ENCODE measurements at regions not wholly inside any gene's neighbourhood (a gene's known extent, or its start where the extent isn't known, plus 50 kb on each side); places are given as distances from the start of the nearest gene placed in this dataset.

DNA sequence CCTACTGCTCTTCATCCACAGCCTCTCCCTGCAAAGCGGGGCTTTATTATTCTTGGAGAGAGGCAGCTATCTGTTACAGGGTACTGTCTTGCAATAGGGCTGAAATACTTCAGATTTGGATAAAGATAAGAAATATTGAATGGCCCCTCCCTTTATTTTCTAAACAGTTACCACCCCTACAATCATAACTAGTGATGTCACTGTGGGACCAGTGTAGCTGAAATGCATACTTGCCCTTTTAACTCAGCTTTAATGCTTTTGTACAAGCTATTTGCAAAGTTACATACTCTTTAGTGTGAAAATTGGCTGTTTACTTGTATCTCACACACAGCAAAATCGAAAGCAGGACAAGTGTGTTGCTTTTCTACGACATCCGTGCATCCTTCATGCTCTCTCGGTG, 261.7 kb upstream of the GATB start:
- TF ChIP-seq FOXP2 (optimal IDR thresholded peaks at IDR 0.05; ENCODE audit: borderline replicate concordance, extremely low read depth, extremely low read length, insufficient read depth) (no peak), POLR2AphosphoS5 (IDR thresholded peaks at IDR 0.05; ENCODE audit: low read depth, low read length) (no peak), SIN3A (IDR thresholded peaks at IDR 0.05; ENCODE audit: borderline replicate concordance, insufficient read depth, low read length) (no peak), TAF1 (IDR thresholded peaks at IDR 0.05; ENCODE audit: borderline replicate concordance, insufficient read depth, low read length) (no peak)
- TF ChIP-seq, protein P1, sequence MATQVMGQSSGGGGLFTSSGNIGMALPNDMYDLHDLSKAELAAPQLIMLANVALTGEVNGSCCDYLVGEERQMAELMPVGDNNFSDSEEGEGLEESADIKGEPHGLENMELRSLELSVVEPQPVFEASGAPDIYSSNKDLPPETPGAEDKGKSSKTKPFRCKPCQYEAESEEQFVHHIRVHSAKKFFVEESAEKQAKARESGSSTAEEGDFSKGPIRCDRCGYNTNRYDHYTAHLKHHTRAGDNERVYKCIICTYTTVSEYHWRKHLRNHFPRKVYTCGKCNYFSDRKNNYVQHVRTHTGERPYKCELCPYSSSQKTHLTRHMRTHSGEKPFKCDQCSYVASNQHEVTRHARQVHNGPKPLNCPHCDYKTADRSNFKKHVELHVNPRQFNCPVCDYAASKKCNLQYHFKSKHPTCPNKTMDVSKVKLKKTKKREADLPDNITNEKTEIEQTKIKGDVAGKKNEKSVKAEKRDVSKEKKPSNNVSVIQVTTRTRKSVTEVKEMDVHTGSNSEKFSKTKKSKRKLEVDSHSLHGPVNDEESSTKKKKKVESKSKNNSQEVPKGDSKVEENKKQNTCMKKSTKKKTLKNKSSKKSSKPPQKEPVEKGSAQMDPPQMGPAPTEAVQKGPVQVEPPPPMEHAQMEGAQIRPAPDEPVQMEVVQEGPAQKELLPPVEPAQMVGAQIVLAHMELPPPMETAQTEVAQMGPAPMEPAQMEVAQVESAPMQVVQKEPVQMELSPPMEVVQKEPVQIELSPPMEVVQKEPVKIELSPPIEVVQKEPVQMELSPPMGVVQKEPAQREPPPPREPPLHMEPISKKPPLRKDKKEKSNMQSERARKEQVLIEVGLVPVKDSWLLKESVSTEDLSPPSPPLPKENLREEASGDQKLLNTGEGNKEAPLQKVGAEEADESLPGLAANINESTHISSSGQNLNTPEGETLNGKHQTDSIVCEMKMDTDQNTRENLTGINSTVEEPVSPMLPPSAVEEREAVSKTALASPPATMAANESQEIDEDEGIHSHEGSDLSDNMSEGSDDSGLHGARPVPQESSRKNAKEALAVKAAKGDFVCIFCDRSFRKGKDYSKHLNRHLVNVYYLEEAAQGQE (IDR thresholded peaks at IDR 0.05; ENCODE audit: insufficient read depth in 1 of 2, low read depth in 2 of 2, low read length in 2 of 2): no peak

GRCh38 chr4:152021788-152022438, 261.1 kb upstream of the GATB start:
- TF ChIP-seq POLR2AphosphoS5 (IDR thresholded peaks at IDR 0.05; ENCODE audit: low read depth, low read length) (no peak), SIN3A (IDR thresholded peaks at IDR 0.05; ENCODE audit: borderline replicate concordance, insufficient read depth, low read length) (no peak), FOXP2 (optimal IDR thresholded peaks at IDR 0.05; ENCODE audit: borderline replicate concordance, extremely low read depth, extremely low read length, insufficient read depth) (no peak), TAF1 (IDR thresholded peaks at IDR 0.05; ENCODE audit: borderline replicate concordance, insufficient read depth, low read length) (no peak)
- TF ChIP-seq, protein P1 (IDR thresholded peaks at IDR 0.05; ENCODE audit: insufficient read depth in 1 of 2, low read depth in 2 of 2, low read length in 2 of 2): no peak

DNA sequence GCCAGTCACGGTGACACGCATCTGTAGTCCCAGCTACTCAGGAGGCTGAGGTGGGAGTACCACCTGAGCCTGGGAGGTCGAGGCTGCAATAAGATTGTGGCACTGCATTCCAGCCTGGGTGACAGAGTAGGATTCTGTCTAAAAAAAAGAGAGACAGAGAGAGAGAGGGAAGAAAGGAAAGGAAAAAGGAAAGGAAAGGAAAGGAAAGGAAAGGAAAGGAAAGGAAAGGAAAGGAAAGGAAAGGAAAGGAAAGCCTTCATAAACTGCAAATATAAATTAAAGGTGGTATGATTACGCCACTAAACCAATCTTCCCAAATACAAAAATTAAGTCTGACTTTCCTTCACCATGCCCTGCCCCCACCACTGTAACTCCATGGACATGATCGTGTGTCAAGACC, 259.3 kb upstream of the GATB start:
- TF ChIP-seq POLR2AphosphoS5 (IDR thresholded peaks at IDR 0.05; ENCODE audit: low read depth, low read length) (no peak), FOXP2 (optimal IDR thresholded peaks at IDR 0.05; ENCODE audit: borderline replicate concordance, extremely low read depth, extremely low read length, insufficient read depth) (no peak), TAF1 (IDR thresholded peaks at IDR 0.05; ENCODE audit: borderline replicate concordance, insufficient read depth, low read length) (no peak), SIN3A (IDR thresholded peaks at IDR 0.05; ENCODE audit: borderline replicate concordance, insufficient read depth, low read length) (no peak)
- TF ChIP-seq, protein P1 (IDR thresholded peaks at IDR 0.05; ENCODE audit: insufficient read depth in 1 of 2, low read depth in 2 of 2, low read length in 2 of 2): no peak

DNA sequence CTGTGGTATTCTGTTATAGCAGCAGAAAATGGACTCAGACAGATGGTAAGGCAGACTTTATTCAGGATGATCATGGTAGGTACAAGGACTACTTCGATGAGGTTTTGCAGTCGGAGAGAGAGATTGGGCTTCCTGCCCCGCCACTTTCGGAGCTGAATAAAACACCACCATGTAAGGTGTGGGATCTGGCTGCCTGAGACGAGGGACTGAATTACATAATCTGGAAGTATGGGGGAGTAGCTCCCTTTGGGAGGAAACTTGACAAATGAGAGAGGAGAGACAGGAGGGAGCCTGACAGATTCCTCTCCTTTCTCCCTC, 255.5 kb upstream of the GATB start:
- no peak for TF ChIP-seq FOXP2 (optimal IDR thresholded peaks at IDR 0.05; ENCODE audit: borderline replicate concordance, extremely low read depth, extremely low read length, insufficient read depth)
- no peak for TF ChIP-seq SIN3A (IDR thresholded peaks at IDR 0.05; ENCODE audit: borderline replicate concordance, insufficient read depth, low read length)
- TF ChIP-seq, protein P1 (IDR thresholded peaks at IDR 0.05; ENCODE audit: insufficient read depth in 1 of 2, low read depth in 2 of 2, low read length in 2 of 2): no peak
- TF ChIP-seq POLR2AphosphoS5 (IDR thresholded peaks at IDR 0.05; ENCODE audit: low read depth, low read length): no peak
- no peak for TF ChIP-seq TAF1 (IDR thresholded peaks at IDR 0.05; ENCODE audit: borderline replicate concordance, insufficient read depth, low read length)

Measured in PFSK-1 (cell line).